H9 (cell line): ENCODE measurements at regions not wholly inside any gene's neighbourhood (a gene's known extent, or its start where the extent isn't known, plus 50 kb on each side); places are given as distances from the start of the nearest gene placed in this dataset.

Source experiments
- DNase-seq: peaks from one replicate; pipeline ENCODE4 v3.0.0-alpha.2; 2017
- H2AFZ ChIP-seq: one replicate; pipeline ENCODE4 v1.6.1; 2013; ENCODE audit warnings: mild to moderate bottlenecking, low read length, control low read depth, moderate library complexity
- H2AK5ac ChIP-seq: 2 replicates; pipeline ENCODE4 v1.6.1; 2013; ENCODE audit warnings: low read length, control low read depth, mixed read lengths; ENCODE audit not compliant: insufficient read length
- H2BK120ac ChIP-seq: one replicate; pipeline ENCODE4 v1.6.1; 2013; ENCODE audit warnings: low read depth, mild to moderate bottlenecking, low read length, control low read depth, inconsistent platforms; ENCODE audit not compliant: poor library complexity, severe bottlenecking
- H2BK12ac ChIP-seq: 2 replicates; pipeline ENCODE4 v1.6.1; 2013; ENCODE audit warnings: low read length, control low read depth, mixed read lengths, low read depth; ENCODE audit not compliant: insufficient read length
- H2BK15ac ChIP-seq: 2 replicates; pipeline ENCODE4 v1.6.1; 2013; ENCODE audit warnings: low read depth, low read length, control low read depth
- H2BK20ac ChIP-seq: one replicate; pipeline ENCODE4 v1.6.1; 2013; ENCODE audit warnings: low read depth, mild to moderate bottlenecking, low read length, control low read depth, inconsistent platforms; ENCODE audit not compliant: poor library complexity, severe bottlenecking
- H2BK5ac ChIP-seq: 2 replicates; pipeline ENCODE4 v1.6.1; 2013; ENCODE audit warnings: low read length, control low read depth, mixed read lengths; ENCODE audit not compliant: insufficient read length
- H3K14ac ChIP-seq: 2 replicates; pipeline ENCODE4 v1.6.1; 2013; ENCODE audit warnings: low read length, control low read depth; ENCODE audit not compliant: insufficient read depth
- H3K18ac ChIP-seq: 2 replicates; pipeline ENCODE4 v1.6.1; 2013; ENCODE audit warnings: low read depth, mild to moderate bottlenecking, mixed read lengths, low read length, control low read depth; ENCODE audit not compliant: insufficient read length
- H3K23ac ChIP-seq: 2 replicates; pipeline ENCODE4 v1.6.1; 2013; ENCODE audit warnings: low read length, control low read depth, mixed read lengths, low read depth; ENCODE audit not compliant: insufficient read length
- H3K23me2 ChIP-seq: 2 replicates; pipeline ENCODE4 v1.6.1; 2013; ENCODE audit warnings: low read depth, mild to moderate bottlenecking, mixed read lengths, low read length, control low read depth; ENCODE audit not compliant: insufficient read length, poor library complexity, severe bottlenecking
- H3K27ac ChIP-seq: 2 replicates; pipeline ENCODE4 v1.5.1; 2013; ENCODE audit warnings: low read length, control low read depth, mixed read lengths, low read depth; ENCODE audit not compliant: insufficient read length
- H3K27me3 ChIP-seq: 2 replicates; pipeline ENCODE4 v1.6.1; 2013; ENCODE audit warnings: low read length, control low read depth, inconsistent platforms; ENCODE audit not compliant: insufficient read depth
- H3K4ac ChIP-seq: 2 replicates; pipeline ENCODE4 v1.6.1; 2013; ENCODE audit warnings: low read depth, mild to moderate bottlenecking, control low read depth, inconsistent platforms, low read length, moderate library complexity
- H3K4me1 ChIP-seq: 2 replicates; pipeline ENCODE4 v1.6.1; 2013; ENCODE audit warnings: low read length, control low read depth, inconsistent platforms; ENCODE audit not compliant: insufficient read depth
- H3K4me2 ChIP-seq: 2 replicates; pipeline ENCODE4 v1.6.1; 2013; ENCODE audit warnings: low read length, control low read depth, mixed read lengths; ENCODE audit not compliant: insufficient read length, insufficient read depth
- H3K56ac ChIP-seq: 2 replicates; pipeline ENCODE4 v1.6.1; 2013; ENCODE audit warnings: low read depth, mild to moderate bottlenecking, mixed read lengths, low read length, control low read depth; ENCODE audit not compliant: insufficient read length
- H3K79me1 ChIP-seq: 2 replicates; pipeline ENCODE4 v1.6.1; 2013; ENCODE audit warnings: low read depth, mild to moderate bottlenecking, moderate library complexity, low read length, control low read depth, inconsistent platforms; ENCODE audit not compliant: insufficient read depth, poor library complexity, severe bottlenecking
- H3K79me2 ChIP-seq: 2 replicates; pipeline ENCODE4 v1.6.1; 2013; ENCODE audit warnings: low read length, control low read depth, inconsistent platforms; ENCODE audit not compliant: insufficient read depth
- H3K9ac ChIP-seq: 2 replicates; pipeline ENCODE4 v1.6.1; 2013; ENCODE audit warnings: low read length, control low read depth, mixed read lengths; ENCODE audit not compliant: insufficient read length; ENCODE audit errors: extremely low read depth
- H3K9me3 ChIP-seq: one replicate; pipeline ENCODE4 v1.6.1; 2013; ENCODE audit warnings: low read depth, low read length, inconsistent platforms; ENCODE audit not compliant: control insufficient read depth
- H3T11ph ChIP-seq: one replicate; pipeline ENCODE4 v1.6.1; 2013; ENCODE audit warnings: mild to moderate bottlenecking, low read length, control low read depth, inconsistent platforms
- H4K20me1 ChIP-seq: one replicate; pipeline ENCODE4 v1.6.1; 2013; ENCODE audit not compliant: control insufficient read depth, insufficient read length, insufficient read depth
- H4K5ac ChIP-seq: 2 replicates; pipeline ENCODE4 v1.6.1; 2013; ENCODE audit warnings: low read depth, mild to moderate bottlenecking, mixed read lengths, low read length, control low read depth; ENCODE audit not compliant: insufficient read length
- H4K8ac ChIP-seq: replicated peaks from 2 replicates; pipeline ENCODE4 v1.6.1; 2013; ENCODE audit warnings: low read length, control low read depth, mixed read lengths, low read depth; ENCODE audit not compliant: insufficient read length
- H4K91ac ChIP-seq: 2 replicates; pipeline ENCODE4 v1.6.1; 2013; ENCODE audit warnings: low read depth, mild to moderate bottlenecking, moderate library complexity, mixed read lengths, low read length, control low read depth; ENCODE audit not compliant: insufficient read length
- H3K27ac Mint-ChIP-seq, 3 experiments: 2 replicates in 2 of 3; 3 replicates in 1 of 3; pipeline ENCODE4 v1.8.0; 2020 to 2021; ENCODE audit warnings: mixed read lengths in 3 of 3, mild to moderate bottlenecking in 1 of 3, moderate library complexity in 1 of 3
- H3K27me3 Mint-ChIP-seq: 2 replicates; pipeline ENCODE4 v1.8.0; 2021; ENCODE audit warnings: low read depth, mild to moderate bottlenecking, moderate library complexity, mixed read lengths
- H3K36me3 Mint-ChIP-seq, 3 experiments: 2 replicates in 2 of 3; 3 replicates in 1 of 3; pipeline ENCODE4 v1.8.0; 2020 to 2021; ENCODE audit warnings: low read depth in 3 of 3, mixed read lengths in 3 of 3; ENCODE audit not compliant: insufficient read depth in 1 of 3
- H3K4me1 Mint-ChIP-seq, 2 experiments: 2 replicates each; pipeline ENCODE4 v1.8.0; 2020; ENCODE audit warnings: mixed read lengths in 2 of 2
- H3K4me3 Mint-ChIP-seq, 2 experiments: 2 replicates in 1 of 2; 3 replicates in 1 of 2; pipeline ENCODE4 v1.8.0; 2020 to 2021; ENCODE audit warnings: mild to moderate bottlenecking in 2 of 2, mixed read lengths in 2 of 2, moderate library complexity in 1 of 2
- H3K9me3 Mint-ChIP-seq, 2 experiments: 2 replicates in 1 of 2; 3 replicates in 1 of 2; pipeline ENCODE4 v1.8.0; 2020; ENCODE audit warnings: mild to moderate bottlenecking in 2 of 2, mixed read lengths in 2 of 2, moderate library complexity in 1 of 2
- CTCF ChIP-seq: fragments of 200-600 bp; sonication (generic); conservative IDR thresholded peaks from 3 replicates; pipeline ENCODE4 v1.8.0; 2021; ENCODE audit warnings: antibody characterized with exemption, mild to moderate bottlenecking
- WGBS: extraction: QIAGEN DNeasy Blood & Tissue Kit; methylation state at CpG from one replicate; pipeline ENCODE4 v1.1.7; 2013; ENCODE audit warnings: missing lambda C conversion rate, low lambda C conversion rate, mixed read lengths; ENCODE audit not compliant: insufficient read length; ENCODE audit errors: extremely low coverage; 5-methylcytosine and 5-hydroxymethylcytosine counted together

DNA sequence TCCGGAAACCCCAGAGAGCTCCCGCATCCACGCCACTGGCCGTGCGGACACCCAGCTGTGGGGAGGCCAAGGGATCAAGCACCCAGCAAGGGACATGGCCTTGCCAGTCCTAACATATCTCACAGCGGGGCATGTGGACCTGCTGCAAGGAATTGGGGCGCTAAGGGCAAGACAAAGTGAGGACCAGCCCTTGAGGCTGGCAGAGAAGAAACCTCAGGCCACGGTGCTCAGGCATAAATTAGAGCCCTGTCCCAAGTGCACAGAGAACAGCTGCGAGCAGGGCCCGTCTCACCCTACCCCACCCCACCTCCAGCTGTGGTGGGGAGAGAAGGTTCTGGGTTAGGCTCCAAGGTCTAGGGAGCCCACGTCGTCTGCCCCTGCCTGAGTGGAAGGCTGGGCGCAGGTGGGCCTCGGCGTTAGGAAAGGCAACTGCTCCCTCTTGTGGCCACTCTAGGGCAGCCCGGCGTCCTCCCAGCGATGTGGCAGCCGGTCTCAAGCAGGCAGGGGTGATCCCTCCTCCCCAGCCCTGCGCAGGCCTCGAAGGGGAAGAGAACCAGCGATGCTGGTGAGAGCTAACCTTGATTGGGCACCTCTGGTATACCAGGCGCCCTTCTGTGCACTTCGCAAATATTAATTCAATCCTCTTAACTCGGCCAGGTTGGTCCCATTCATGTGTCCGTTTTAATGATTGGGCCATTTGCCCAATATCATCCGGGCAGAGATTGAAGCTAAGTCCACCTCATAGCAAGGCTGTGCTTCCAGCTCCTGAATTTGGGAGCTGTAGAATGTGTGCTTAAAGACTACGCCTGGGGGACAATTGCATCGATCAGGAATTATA, 235.8 kb downstream of the NFATC2 start:
- H3K27ac Mint-ChIP-seq = peak overlapping the region; percentile 23 to 95 (median 89); a peak in 6 of 7 replicates
- Histone ChIP-seq H3T11ph (no peak overlapping the region), H2BK120ac (no peak overlapping the region), H3K56ac (no peak overlapping the region), H3K79me1 (no peaks in the 10 kb centered on the region), H3K4ac (no peak overlapping the region), H3K23ac (no peak overlapping the region), H3K14ac (no peak overlapping the region), H3K9ac (no peak overlapping the region), H3K9me3 (peaks cover 32% of the 10 kb centered on the region), H3K18ac (peak overlapping the region; percentile 53), H4K20me1 (no peaks in the 10 kb centered on the region), H4K5ac (no peak overlapping the region), H2BK12ac (no peak overlapping the region), H3K23me2 (no peaks in the 10 kb centered on the region), H3K27ac (no peak overlapping the region), H2AK5ac (no peak overlapping the region), H3K4me1 (peaks cover 7% of the 10 kb centered on the region; the same call in 1 of the 2 replicates), H3K27me3 (no peaks in the 10 kb centered on the region; the same call in 1 of the 2 replicates), H3K4me2 (no peak overlapping the region), H2BK15ac (no peak overlapping the region), H4K91ac (no peak overlapping the region), H2BK20ac (no peak overlapping the region), H2AFZ (no peak overlapping the region), H2BK5ac (no peak overlapping the region), H4K8ac (no peak overlapping the region), H3K79me2 (no peaks in the 10 kb centered on the region)
- peak; percentile 98 for TF ChIP-seq CTCF
- no peak overlapping the region; a peak in 1 of 5 replicates for H3K4me3 Mint-ChIP-seq
- H3K27me3 Mint-ChIP-seq = peaks cover 18% of the 10 kb centered on the region
- H3K4me1 Mint-ChIP-seq = peaks cover 54 to 63% of the 10 kb centered on the region in 2 experiments
- H3K36me3 Mint-ChIP-seq = peaks cover 21 to 49% (median 25%) of the 10 kb centered on the region in 3 experiments
- DNase-seq = peak; percentile 91
- H3K9me3 Mint-ChIP-seq = peaks cover 37 to 44% of the 10 kb centered on the region in 2 experiments
- WGBS = no CpG with 5 or more reads among the region's 29 CpGs
